T-helper 17 cell (primary cell): ENCODE measurements at regions not wholly inside any gene's neighbourhood (a gene's known extent, or its start where the extent isn't known, plus 50 kb on each side); places are given as distances from the start of the nearest gene placed in this dataset.

Experiments used
- ATAC-seq: fragments of 150-1000 bp; cut with Tn5 transposase; 2 replicates; pipeline ENCODE4 v1.10.0; 2021; ENCODE audit warnings: mild to moderate bottlenecking, moderate library complexity
- DNase-seq, 3 donors: peaks; one replicate each; pipeline versions ENCODE4 v3.0.0 to v3.0.0-alpha.2; 2020 to 2021
- H3K9me3 ChIP-seq: one replicate; pipeline ENCODE4 v1.7.0; 2013; ENCODE audit warnings: low read length, mild to moderate bottlenecking; ENCODE audit not compliant: control insufficient read depth, poor library complexity, severe bottlenecking
- H3K27ac Mint-ChIP-seq: one replicate; pipeline ENCODE4 v1.8.0; 2022; ENCODE audit warnings: mild to moderate bottlenecking, moderate library complexity, mixed read lengths
- H3K27me3 Mint-ChIP-seq: one replicate; pipeline ENCODE4 v1.8.0; 2022; ENCODE audit warnings: mixed read lengths
- H3K36me3 Mint-ChIP-seq: one replicate; pipeline ENCODE4 v1.8.0; 2022; ENCODE audit warnings: low read depth, mixed read lengths
- H3K4me1 Mint-ChIP-seq: one replicate; pipeline ENCODE4 v1.8.0; 2022; ENCODE audit warnings: mild to moderate bottlenecking, mixed read lengths
- H3K4me3 Mint-ChIP-seq: one replicate; pipeline ENCODE4 v1.8.0; 2022; ENCODE audit warnings: mild to moderate bottlenecking, moderate library complexity, mixed read lengths

GRCh38 chr9:21751998-21752397 lies 50.4 kb upstream of the MTAP start:
- H3K27me3 Mint-ChIP-seq: peaks cover 44% of the 10 kb centered on the region
- H3K4me3 Mint-ChIP-seq: no peak overlapping the region
- no peak for DNase-seq
- ATAC-seq: no peak
- no peaks in the 10 kb centered on the region for H3K9me3 ChIP-seq
- no peak overlapping the region for H3K27ac Mint-ChIP-seq
- peaks cover 2% of the 10 kb centered on the region for H3K36me3 Mint-ChIP-seq
- H3K4me1 Mint-ChIP-seq: peaks cover 3% of the 10 kb centered on the region
